OCI-LY1 (cell line): ENCODE measurements at regions not wholly inside any gene's neighbourhood (a gene's known extent, or its start where the extent isn't known, plus 50 kb on each side); places are given as distances from the start of the nearest gene placed in this dataset.

Experiments used
- H2AFZ ChIP-seq: fragments of 200-600 bp; sonication (generic), shearing (Covaris generic); 2 replicates; pipeline ENCODE4 v1.6.0; 2014; ENCODE audit warnings: antibody characterized with exemption, mild to moderate bottlenecking, low read length
- H3F3A ChIP-seq: fragments of 200-600 bp; sonication (generic), shearing (Covaris generic); 2 replicates; pipeline ENCODE4 v1.6.0; 2014; ENCODE audit warnings: mild to moderate bottlenecking, antibody characterized with exemption, low read length, moderate library complexity; ENCODE audit not compliant: insufficient read depth
- H3K27ac ChIP-seq: fragments of 200-600 bp; sonication (generic); 2 replicates; pipeline ENCODE4 v1.5.1; 2014; ENCODE audit warnings: low read length, mixed run types, mild to moderate bottlenecking, low read depth; ENCODE audit not compliant: poor library complexity, severe bottlenecking
- H3K27me3 ChIP-seq: fragments of 200-600 bp; sonication (generic); 2 replicates; pipeline ENCODE4 v1.6.0; 2014; ENCODE audit warnings: antibody characterized with exemption, mild to moderate bottlenecking, low read length, moderate library complexity; ENCODE audit not compliant: insufficient read depth
- H3K36me3 ChIP-seq: fragments of 200-600 bp; sonication (generic); 2 replicates; pipeline ENCODE4 v1.6.1; 2014; ENCODE audit warnings: mild to moderate bottlenecking, antibody characterized with exemption, low read length, moderate library complexity, mixed read lengths; ENCODE audit not compliant: insufficient read depth
- H3K4me1 ChIP-seq: fragments of 200-600 bp; sonication (generic); 2 replicates; pipeline ENCODE4 v1.5.1; 2014; ENCODE audit warnings: mild to moderate bottlenecking, low read length, moderate library complexity; ENCODE audit not compliant: insufficient read depth, severe bottlenecking
- H3K4me2 ChIP-seq: fragments of 200-600 bp; sonication (generic), shearing (Covaris generic); 2 replicates; pipeline ENCODE4 v1.6.1; 2014; ENCODE audit warnings: low read length
- H3K4me3 ChIP-seq: fragments of 200-600 bp; sonication (generic); 2 replicates; pipeline ENCODE4 v1.5.1; 2014; ENCODE audit warnings: low read length, low read depth, mild to moderate bottlenecking, mixed read lengths; ENCODE audit not compliant: poor library complexity, severe bottlenecking
- H3K79me2 ChIP-seq: fragments of 200-600 bp; shearing (Covaris generic); 2 replicates; pipeline ENCODE4 v1.6.1; 2016; ENCODE audit warnings: mixed run types, low read length, mixed read lengths; ENCODE audit not compliant: insufficient read depth
- H3K9ac ChIP-seq: fragments of 200-600 bp; sonication (generic), shearing (Covaris generic); 2 replicates; pipeline ENCODE4 v1.6.1; 2014; ENCODE audit warnings: mild to moderate bottlenecking, low read length, mixed read lengths
- H3K9me2 ChIP-seq: fragments of 200-600 bp; sonication (generic), shearing (Covaris generic); 2 replicates; pipeline ENCODE4 v1.6.1; 2014; ENCODE audit warnings: low read depth, mild to moderate bottlenecking, low read length, mixed read lengths
- H3K9me3 ChIP-seq: fragments of 200-600 bp; shearing (Covaris generic); 2 replicates; pipeline ENCODE4 v1.6.1; 2014; ENCODE audit warnings: low read length, mixed read lengths
- H4K20me1 ChIP-seq: fragments of 200-600 bp; sonication (generic), shearing (Covaris generic); 2 replicates; pipeline ENCODE4 v1.6.0; 2016; ENCODE audit warnings: mild to moderate bottlenecking, low read length; ENCODE audit not compliant: insufficient read depth
- EZH2 ChIP-seq: fragments of 200-600 bp; sonication (generic), shearing (Covaris generic); IDR thresholded peaks from 2 replicates; pipeline ENCODE4 v1.8.0; 2017; ENCODE audit warnings: borderline replicate concordance, mixed run types, mild to moderate bottlenecking, antibody characterized with exemption, low read length, moderate library complexity, mixed read lengths
- TF ChIP-seq, protein P1 (sequence below): fragments of 200-600 bp; sonication (generic), shearing (Covaris generic); IDR thresholded peaks from 2 replicates; pipeline ENCODE4 v1.5.1; 2017; ENCODE audit warnings: mild to moderate bottlenecking, antibody characterized with exemption, low read length, moderate library complexity, mixed read lengths

DNA sequence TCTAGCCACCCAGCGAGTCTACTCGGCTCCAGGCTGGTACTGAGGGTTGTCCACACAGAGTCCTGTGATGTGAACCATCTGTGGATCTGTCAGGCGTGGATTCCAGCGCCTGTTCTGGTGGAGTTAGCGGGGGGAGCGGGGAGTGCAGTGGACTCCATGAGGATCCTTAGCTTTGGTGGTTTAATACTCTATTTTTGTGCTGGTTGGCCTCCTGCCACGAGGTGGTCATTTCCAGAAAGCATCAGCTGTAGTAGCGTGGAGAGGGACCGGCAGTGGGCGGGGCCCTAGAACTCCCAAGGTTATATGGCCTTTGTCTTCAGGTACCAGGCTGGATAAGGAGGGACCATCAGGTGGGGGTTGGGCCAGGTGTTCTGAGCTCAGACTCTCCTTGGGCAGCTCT, 446.5 kb downstream of the EDEM1 start:
- TF ChIP-seq, protein P1, sequence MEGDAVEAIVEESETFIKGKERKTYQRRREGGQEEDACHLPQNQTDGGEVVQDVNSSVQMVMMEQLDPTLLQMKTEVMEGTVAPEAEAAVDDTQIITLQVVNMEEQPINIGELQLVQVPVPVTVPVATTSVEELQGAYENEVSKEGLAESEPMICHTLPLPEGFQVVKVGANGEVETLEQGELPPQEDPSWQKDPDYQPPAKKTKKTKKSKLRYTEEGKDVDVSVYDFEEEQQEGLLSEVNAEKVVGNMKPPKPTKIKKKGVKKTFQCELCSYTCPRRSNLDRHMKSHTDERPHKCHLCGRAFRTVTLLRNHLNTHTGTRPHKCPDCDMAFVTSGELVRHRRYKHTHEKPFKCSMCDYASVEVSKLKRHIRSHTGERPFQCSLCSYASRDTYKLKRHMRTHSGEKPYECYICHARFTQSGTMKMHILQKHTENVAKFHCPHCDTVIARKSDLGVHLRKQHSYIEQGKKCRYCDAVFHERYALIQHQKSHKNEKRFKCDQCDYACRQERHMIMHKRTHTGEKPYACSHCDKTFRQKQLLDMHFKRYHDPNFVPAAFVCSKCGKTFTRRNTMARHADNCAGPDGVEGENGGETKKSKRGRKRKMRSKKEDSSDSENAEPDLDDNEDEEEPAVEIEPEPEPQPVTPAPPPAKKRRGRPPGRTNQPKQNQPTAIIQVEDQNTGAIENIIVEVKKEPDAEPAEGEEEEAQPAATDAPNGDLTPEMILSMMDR = no peak
- no peak for TF ChIP-seq EZH2
- H3K4me3 ChIP-seq = no peak overlapping the region

DNA sequence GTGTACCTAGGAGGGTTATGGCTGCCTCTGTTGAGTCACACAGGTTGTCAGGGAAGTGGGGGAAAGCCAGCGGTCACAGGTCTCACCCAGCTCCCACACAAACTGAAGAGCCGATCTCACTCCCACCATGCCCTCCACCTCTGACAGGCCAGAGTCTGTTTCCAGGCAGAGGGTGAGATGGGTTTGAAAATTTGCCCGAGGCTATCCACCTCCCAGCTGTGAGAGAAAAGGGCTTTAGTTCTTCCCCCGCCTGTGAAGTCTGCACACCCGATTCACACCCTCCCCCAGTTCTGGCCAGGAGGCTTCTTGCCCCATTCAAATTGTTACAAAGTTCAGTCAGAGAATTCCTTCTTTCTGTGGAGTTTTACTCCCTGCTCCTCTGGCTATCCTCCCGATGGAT, 446.9 kb downstream of the EDEM1 start:
- no peaks in the 10 kb centered on the region for H3K79me2 ChIP-seq
- H3K9me2 ChIP-seq = no peaks in the 10 kb centered on the region
- H3K9ac ChIP-seq = no peak overlapping the region
- no peaks in the 10 kb centered on the region for H3K4me1 ChIP-seq
- no peaks in the 10 kb centered on the region for H3F3A ChIP-seq
- no peaks in the 10 kb centered on the region for H3K36me3 ChIP-seq
- TF ChIP-seq EZH2 = no peak
- TF ChIP-seq, protein P1 = no peak
- H2AFZ ChIP-seq = no peak overlapping the region
- H3K27ac ChIP-seq = no peak overlapping the region
- no peak overlapping the region for H3K4me3 ChIP-seq
- no peaks in the 10 kb centered on the region for H4K20me1 ChIP-seq
- no peak overlapping the region for H3K4me2 ChIP-seq
- H3K27me3 ChIP-seq = no peaks in the 10 kb centered on the region
- H3K9me3 ChIP-seq = no peaks in the 10 kb centered on the region

More for the DNA sequence above, 446.5 kb downstream of the EDEM1 start:
- Histone ChIP-seq H3F3A (no peaks in the 10 kb centered on the region), H2AFZ (no peak overlapping the region), H3K79me2 (no peaks in the 10 kb centered on the region), H3K4me2 (no peak overlapping the region), H3K9me3 (no peaks in the 10 kb centered on the region), H3K36me3 (no peaks in the 10 kb centered on the region), H4K20me1 (no peaks in the 10 kb centered on the region), H3K9me2 (no peaks in the 10 kb centered on the region), H3K9ac (no peak overlapping the region), H3K27ac (no peak overlapping the region), H3K4me1 (no peaks in the 10 kb centered on the region), H3K27me3 (no peaks in the 10 kb centered on the region)

DNA sequence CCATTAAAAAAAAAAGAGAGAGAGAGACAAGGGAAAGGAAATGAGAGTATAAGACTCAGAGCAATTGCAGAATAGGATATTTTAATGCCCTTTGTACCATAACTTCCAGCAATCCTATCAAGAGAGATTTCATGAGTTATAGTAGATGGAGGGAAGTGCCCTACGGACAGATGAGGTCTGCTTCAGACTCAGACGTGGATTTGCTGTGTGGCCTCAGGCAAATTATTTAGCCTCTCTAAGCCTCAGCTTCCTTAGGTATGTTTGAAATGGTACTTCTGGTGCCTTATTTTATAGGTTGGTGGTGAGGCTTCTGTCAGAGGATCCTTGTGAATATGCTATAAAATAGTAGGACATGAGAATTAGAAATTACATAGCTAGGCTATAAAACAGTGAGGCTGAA, 448.2 kb downstream of the EDEM1 start:
- H3K9me2 ChIP-seq = no peaks in the 10 kb centered on the region
- no peak overlapping the region for H3K27ac ChIP-seq
- H3K4me1 ChIP-seq = no peaks in the 10 kb centered on the region
- TF ChIP-seq EZH2 = no peak
- no peaks in the 10 kb centered on the region for H3K79me2 ChIP-seq
- no peaks in the 10 kb centered on the region for H3K27me3 ChIP-seq
- no peak overlapping the region for H3K4me2 ChIP-seq
- H2AFZ ChIP-seq = no peak overlapping the region
- H3K9me3 ChIP-seq = no peaks in the 10 kb centered on the region
- H4K20me1 ChIP-seq = no peaks in the 10 kb centered on the region
- no peaks in the 10 kb centered on the region for H3F3A ChIP-seq
- no peak overlapping the region for H3K4me3 ChIP-seq
- H3K36me3 ChIP-seq = no peaks in the 10 kb centered on the region
- H3K9ac ChIP-seq = no peak overlapping the region

DNA sequence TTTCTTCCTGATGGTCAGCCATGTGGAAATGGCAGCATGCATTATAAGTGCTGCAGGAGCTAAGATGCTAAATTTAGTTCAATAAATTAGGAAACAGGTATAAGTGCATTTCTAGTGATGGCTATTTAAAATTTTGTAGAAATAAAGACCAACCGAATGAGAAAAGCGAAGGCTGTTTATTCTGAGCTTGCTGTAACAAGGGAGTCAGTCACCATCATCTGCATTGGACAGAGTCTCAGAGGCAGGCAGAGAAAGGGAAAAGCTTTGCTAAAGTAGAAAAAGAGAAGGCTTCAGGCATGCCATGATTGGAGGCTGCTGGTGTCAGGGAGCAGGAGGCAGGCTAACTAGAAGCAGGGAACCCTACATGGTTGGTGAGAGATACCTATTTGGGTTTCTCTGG, 451.0 kb downstream of the EDEM1 start:
- H4K20me1 ChIP-seq = no peaks in the 10 kb centered on the region
- no peak overlapping the region for H3K4me2 ChIP-seq
- H3K4me3 ChIP-seq = no peak overlapping the region
- H3K36me3 ChIP-seq = no peaks in the 10 kb centered on the region
- H3K9me3 ChIP-seq = no peaks in the 10 kb centered on the region
- H3K4me1 ChIP-seq = no peaks in the 10 kb centered on the region
- H3F3A ChIP-seq = no peaks in the 10 kb centered on the region
- H3K9me2 ChIP-seq = no peaks in the 10 kb centered on the region
- H3K27ac ChIP-seq = no peak overlapping the region
- no peak overlapping the region for H3K9ac ChIP-seq
- no peak overlapping the region for H2AFZ ChIP-seq
- TF ChIP-seq, protein P1 = no peak
- TF ChIP-seq EZH2 = no peak
- no peaks in the 10 kb centered on the region for H3K79me2 ChIP-seq
- H3K27me3 ChIP-seq = no peaks in the 10 kb centered on the region
